ENCODE measurements at regions not wholly inside any gene's neighbourhood (a gene's known extent, or its start where the extent isn't known, plus 50 kb on each side); places are given as distances from the start of the nearest gene placed in this dataset.

GRCh38 chr17:33652731-33653398 lies 359.8 kb upstream of the ASIC2 start:
- H3K27me3 ChIP-seq (ENCODE audit: control insufficient read depth, insufficient read depth, low read length), result no peaks in the 10 kb centered on the region
- H3K4me1 ChIP-seq (ENCODE audit: control insufficient read depth, insufficient read depth, low read length), result no peaks in the 10 kb centered on the region; the same call in 1 of the 2 replicates
- H3K36me3 ChIP-seq (ENCODE audit: control insufficient read depth, insufficient read depth, low read length), result no peaks in the 10 kb centered on the region
- H3K27ac ChIP-seq (ENCODE audit: low read length), result no peak overlapping the region
- no peak for DNase-seq (ENCODE audit: low read depth, low spot score)
- no peak overlapping the region for H3K4me3 ChIP-seq (ENCODE audit: low read length)
- no peaks in the 10 kb centered on the region for H3K9me3 ChIP-seq (ENCODE audit: control insufficient read depth, insufficient read depth, low read length)
- WGBS (ENCODE audit: insufficient coverage, insufficient read length), result no CpG with 5 or more reads among the region's 6 CpGs

- H3K27ac ChIP-seq (ENCODE audit: low read length), result no peak overlapping the region
- H3K4me1 ChIP-seq (ENCODE audit: control insufficient read depth, insufficient read depth, low read length), result no peaks in the 10 kb centered on the region
- no peaks in the 10 kb centered on the region for H3K36me3 ChIP-seq (ENCODE audit: control insufficient read depth, insufficient read depth, low read length)
- DNase-seq (ENCODE audit: low read depth, low spot score), result no peak
- H3K4me3 ChIP-seq (ENCODE audit: low read length), result no peak overlapping the region
- H3K27me3 ChIP-seq (ENCODE audit: control insufficient read depth, insufficient read depth, low read length), result no peaks in the 10 kb centered on the region
- no peaks in the 10 kb centered on the region for H3K9me3 ChIP-seq (ENCODE audit: control insufficient read depth, insufficient read depth, low read length)
Observed at GRCh38 chr17:33653399-33653788, 360.3 kb upstream of the ASIC2 start.

GRCh38 chr17:33657181-33657580 lies 364.1 kb upstream of the ASIC2 start:
- Histone ChIP-seq H3K9me3 (ENCODE audit: control insufficient read depth, insufficient read depth, low read length) (no peaks in the 10 kb centered on the region), H3K4me3 (ENCODE audit: low read length) (no peak overlapping the region), H3K4me1 (ENCODE audit: control insufficient read depth, insufficient read depth, low read length) (no peaks in the 10 kb centered on the region), H3K27me3 (ENCODE audit: control insufficient read depth, insufficient read depth, low read length) (no peaks in the 10 kb centered on the region), H3K36me3 (ENCODE audit: control insufficient read depth, insufficient read depth, low read length) (no peaks in the 10 kb centered on the region), H3K27ac (ENCODE audit: low read length) (no peak overlapping the region)
- no peak for DNase-seq (ENCODE audit: low read depth, low spot score)
- WGBS (ENCODE audit: insufficient coverage, insufficient read length), result no CpG with 5 or more reads among the region's 4 CpGs

GRCh38 chr17:33661975-33662374 lies 368.9 kb upstream of the ASIC2 start:
- WGBS (ENCODE audit: insufficient coverage, insufficient read length), result no CpG with 5 or more reads among the region's 3 CpGs
- Histone ChIP-seq H3K27ac (ENCODE audit: low read length) (no peak overlapping the region), H3K27me3 (ENCODE audit: control insufficient read depth, insufficient read depth, low read length) (no peaks in the 10 kb centered on the region), H3K9me3 (ENCODE audit: control insufficient read depth, insufficient read depth, low read length) (no peaks in the 10 kb centered on the region), H3K36me3 (ENCODE audit: control insufficient read depth, insufficient read depth, low read length) (no peaks in the 10 kb centered on the region), H3K4me3 (ENCODE audit: low read length) (no peak overlapping the region), H3K4me1 (ENCODE audit: control insufficient read depth, insufficient read depth, low read length) (no peaks in the 10 kb centered on the region)
- DNase-seq (ENCODE audit: low read depth, low spot score), result no peak

GRCh38 chr17:33664116-33664840 lies 371.2 kb upstream of the ASIC2 start:
- WGBS (ENCODE audit: insufficient coverage, insufficient read length), result no CpG with 5 or more reads among the region's 8 CpGs
- no peaks in the 10 kb centered on the region for H3K36me3 ChIP-seq (ENCODE audit: control insufficient read depth, insufficient read depth, low read length)
- DNase-seq (ENCODE audit: low read depth, low spot score), result no peak
- H3K4me1 ChIP-seq (ENCODE audit: control insufficient read depth, insufficient read depth, low read length), result no peaks in the 10 kb centered on the region
- H3K9me3 ChIP-seq (ENCODE audit: control insufficient read depth, insufficient read depth, low read length), result no peaks in the 10 kb centered on the region
- no peaks in the 10 kb centered on the region for H3K27me3 ChIP-seq (ENCODE audit: control insufficient read depth, insufficient read depth, low read length)
- H3K4me3 ChIP-seq (ENCODE audit: low read length), result no peak overlapping the region
- H3K27ac ChIP-seq (ENCODE audit: low read length), result no peak overlapping the region

GRCh38 chr17:33667052-33667509 lies 374.0 kb upstream of the ASIC2 start:
- H3K9me3 ChIP-seq (ENCODE audit: control insufficient read depth, insufficient read depth, low read length), result no peaks in the 10 kb centered on the region
- no peak overlapping the region for H3K27ac ChIP-seq (ENCODE audit: low read length)
- no peak for DNase-seq (ENCODE audit: low read depth, low spot score)
- H3K4me1 ChIP-seq (ENCODE audit: control insufficient read depth, insufficient read depth, low read length), result no peaks in the 10 kb centered on the region
- H3K36me3 ChIP-seq (ENCODE audit: control insufficient read depth, insufficient read depth, low read length), result no peaks in the 10 kb centered on the region
- no CpG with 5 or more reads among the region's 12 CpGs for WGBS (ENCODE audit: insufficient coverage, insufficient read length)
- no peak overlapping the region for H3K4me3 ChIP-seq (ENCODE audit: low read length)
- H3K27me3 ChIP-seq (ENCODE audit: control insufficient read depth, insufficient read depth, low read length), result no peaks in the 10 kb centered on the region

- no CpG with 5 or more reads among the region's 4 CpGs for WGBS (ENCODE audit: insufficient coverage, insufficient read length)
- no peak for DNase-seq (ENCODE audit: low read depth, low spot score)
- Histone ChIP-seq H3K9me3 (ENCODE audit: control insufficient read depth, insufficient read depth, low read length) (no peaks in the 10 kb centered on the region), H3K27ac (ENCODE audit: low read length) (no peak overlapping the region), H3K27me3 (ENCODE audit: control insufficient read depth, insufficient read depth, low read length) (no peaks in the 10 kb centered on the region), H3K36me3 (ENCODE audit: control insufficient read depth, insufficient read depth, low read length) (no peaks in the 10 kb centered on the region), H3K4me3 (ENCODE audit: low read length) (no peak overlapping the region), H3K4me1 (ENCODE audit: control insufficient read depth, insufficient read depth, low read length) (no peaks in the 10 kb centered on the region)
Observed at GRCh38 chr17:33667671-33668070, 374.6 kb upstream of the ASIC2 start.

GRCh38 chr17:33668516-33668915 lies 375.4 kb upstream of the ASIC2 start:
- Histone ChIP-seq H3K27ac (ENCODE audit: low read length) (no peak overlapping the region), H3K4me1 (ENCODE audit: control insufficient read depth, insufficient read depth, low read length) (no peaks in the 10 kb centered on the region), H3K4me3 (ENCODE audit: low read length) (no peak overlapping the region), H3K9me3 (ENCODE audit: control insufficient read depth, insufficient read depth, low read length) (no peaks in the 10 kb centered on the region), H3K36me3 (ENCODE audit: control insufficient read depth, insufficient read depth, low read length) (no peaks in the 10 kb centered on the region), H3K27me3 (ENCODE audit: control insufficient read depth, insufficient read depth, low read length) (no peaks in the 10 kb centered on the region)
- no CpG with 5 or more reads among the region's 3 CpGs for WGBS (ENCODE audit: insufficient coverage, insufficient read length)
- DNase-seq (ENCODE audit: low read depth, low spot score), result no peak

- Histone ChIP-seq H3K27me3 (ENCODE audit: control insufficient read depth, insufficient read depth, low read length) (no peaks in the 10 kb centered on the region), H3K36me3 (ENCODE audit: control insufficient read depth, insufficient read depth, low read length) (no peaks in the 10 kb centered on the region), H3K4me3 (ENCODE audit: low read length) (no peak overlapping the region), H3K27ac (ENCODE audit: low read length) (no peak overlapping the region), H3K4me1 (ENCODE audit: control insufficient read depth, insufficient read depth, low read length) (no peaks in the 10 kb centered on the region), H3K9me3 (ENCODE audit: control insufficient read depth, insufficient read depth, low read length) (no peaks in the 10 kb centered on the region)
- no peak for DNase-seq (ENCODE audit: low read depth, low spot score)
- no CpG with 5 or more reads among the region's 5 CpGs for WGBS (ENCODE audit: insufficient coverage, insufficient read length)
Observed at GRCh38 chr17:33671491-33671890, 378.4 kb upstream of the ASIC2 start.

- H3K36me3 ChIP-seq (ENCODE audit: control insufficient read depth, insufficient read depth, low read length), result no peaks in the 10 kb centered on the region
- peak; percentile 60 for DNase-seq (ENCODE audit: low read depth, low spot score)
- no CpG with 5 or more reads among the region's 8 CpGs for WGBS (ENCODE audit: insufficient coverage, insufficient read length)
- no peaks in the 10 kb centered on the region for H3K9me3 ChIP-seq (ENCODE audit: control insufficient read depth, insufficient read depth, low read length)
- H3K4me3 ChIP-seq (ENCODE audit: low read length), result no peak overlapping the region
- H3K27ac ChIP-seq (ENCODE audit: low read length), result no peak overlapping the region
- H3K27me3 ChIP-seq (ENCODE audit: control insufficient read depth, insufficient read depth, low read length), result no peaks in the 10 kb centered on the region
- no peaks in the 10 kb centered on the region for H3K4me1 ChIP-seq (ENCODE audit: control insufficient read depth, insufficient read depth, low read length)
Observed at GRCh38 chr17:33674685-33675084, 381.6 kb upstream of the ASIC2 start.

- no CpG with 5 or more reads among the region's 3 CpGs for WGBS (ENCODE audit: insufficient coverage, insufficient read length)
- Histone ChIP-seq H3K36me3 (ENCODE audit: control insufficient read depth, insufficient read depth, low read length) (no peaks in the 10 kb centered on the region), H3K4me3 (ENCODE audit: low read length) (no peak overlapping the region), H3K4me1 (ENCODE audit: control insufficient read depth, insufficient read depth, low read length) (no peaks in the 10 kb centered on the region; the same call in 1 of the 2 replicates), H3K27ac (ENCODE audit: low read length) (no peak overlapping the region), H3K27me3 (ENCODE audit: control insufficient read depth, insufficient read depth, low read length) (no peaks in the 10 kb centered on the region), H3K9me3 (ENCODE audit: control insufficient read depth, insufficient read depth, low read length) (no peaks in the 10 kb centered on the region)
- DNase-seq (ENCODE audit: low read depth, low spot score), result no peak
Observed at GRCh38 chr17:33676444-33676843, 383.3 kb upstream of the ASIC2 start.

Measured in iPS DF 6.9 (cell line).